Right lobe of liver (tissue), 4 donors: ENCODE measurements at regions not wholly inside any gene's neighbourhood (a gene's known extent, or its start where the extent isn't known, plus 50 kb on each side); places are given as distances from the start of the nearest gene placed in this dataset.
"Not testable (repeated sequence)": the region's sequence is repeated elsewhere in the genome, so short reads cannot be mapped to it uniquely, and the experiment has no call there.

Experiments
- CTCF ChIP-seq, 4 donors: fragments of 200-600 bp in 3 of 4; fragments of 450-650 bp in 1 of 4; IDR thresholded peaks; one replicate each; pipeline versions ENCODE4 v1.5.1 to v1.8.0; 2016 to 2022; ENCODE audit warnings: antibody characterized with exemption in 4 of 4, mild to moderate bottlenecking in 2 of 4
- POLR2A ChIP-seq: fragments of 450-650 bp; IDR thresholded peaks from one replicate; pipeline ENCODE4 v1.6.1; 2017; ENCODE audit warnings: antibody characterized with exemption, mild to moderate bottlenecking
- donor health status: DM: no; HTN: no; CAD: no.
- donor health status: DM: no; HTN: no; CAD: no.
- donor health status: DM: no; HTN: yes; CAD: no.

- not testable (repeated sequence) for TF ChIP-seq CTCF (IDR thresholded peaks at IDR 0.05); POLR2A
Measured at GRCh38 chr1:242912855-242913254, 342.2 kb downstream of the CEP170 start.
